ENCODE measurements at regions not wholly inside any gene's neighbourhood (a gene's known extent, or its start where the extent isn't known, plus 50 kb on each side); places are given as distances from the start of the nearest gene placed in this dataset.

DNA sequence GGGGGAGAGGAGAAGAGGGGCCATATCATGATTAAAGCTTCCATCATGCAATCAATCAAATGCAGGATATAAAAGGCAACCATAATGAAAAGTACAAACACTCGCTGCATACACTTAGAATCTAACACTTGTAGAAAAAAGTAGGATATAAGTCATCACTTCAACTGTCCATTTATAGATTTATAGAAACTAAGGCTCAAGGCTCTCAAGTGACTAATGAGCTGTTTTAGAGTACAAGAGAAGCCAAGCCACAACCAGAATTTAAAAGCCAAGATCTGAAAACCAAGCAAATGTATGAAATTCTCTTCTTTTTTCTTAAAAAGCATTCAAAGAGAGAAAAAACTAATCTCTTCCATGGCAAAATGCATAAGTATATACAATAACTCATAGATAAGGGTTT is 160.2 kb upstream of the BLID start:
- no peaks in the 10 kb centered on the region for H3K9me3 ChIP-seq
- DNase-seq = no peak
- no peaks in the 10 kb centered on the region for H3K4me1 ChIP-seq
- H3K36me3 ChIP-seq = no peaks in the 10 kb centered on the region
- no peak overlapping the region for H3K4me3 ChIP-seq (ENCODE audit: low read depth, low read length)
- TF ChIP-seq, protein P1, sequence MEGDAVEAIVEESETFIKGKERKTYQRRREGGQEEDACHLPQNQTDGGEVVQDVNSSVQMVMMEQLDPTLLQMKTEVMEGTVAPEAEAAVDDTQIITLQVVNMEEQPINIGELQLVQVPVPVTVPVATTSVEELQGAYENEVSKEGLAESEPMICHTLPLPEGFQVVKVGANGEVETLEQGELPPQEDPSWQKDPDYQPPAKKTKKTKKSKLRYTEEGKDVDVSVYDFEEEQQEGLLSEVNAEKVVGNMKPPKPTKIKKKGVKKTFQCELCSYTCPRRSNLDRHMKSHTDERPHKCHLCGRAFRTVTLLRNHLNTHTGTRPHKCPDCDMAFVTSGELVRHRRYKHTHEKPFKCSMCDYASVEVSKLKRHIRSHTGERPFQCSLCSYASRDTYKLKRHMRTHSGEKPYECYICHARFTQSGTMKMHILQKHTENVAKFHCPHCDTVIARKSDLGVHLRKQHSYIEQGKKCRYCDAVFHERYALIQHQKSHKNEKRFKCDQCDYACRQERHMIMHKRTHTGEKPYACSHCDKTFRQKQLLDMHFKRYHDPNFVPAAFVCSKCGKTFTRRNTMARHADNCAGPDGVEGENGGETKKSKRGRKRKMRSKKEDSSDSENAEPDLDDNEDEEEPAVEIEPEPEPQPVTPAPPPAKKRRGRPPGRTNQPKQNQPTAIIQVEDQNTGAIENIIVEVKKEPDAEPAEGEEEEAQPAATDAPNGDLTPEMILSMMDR (IDR thresholded peaks at IDR 0.05; ENCODE audit: low read depth, low read length) = no peak
- no peaks in the 10 kb centered on the region for H3K27me3 ChIP-seq

DNA sequence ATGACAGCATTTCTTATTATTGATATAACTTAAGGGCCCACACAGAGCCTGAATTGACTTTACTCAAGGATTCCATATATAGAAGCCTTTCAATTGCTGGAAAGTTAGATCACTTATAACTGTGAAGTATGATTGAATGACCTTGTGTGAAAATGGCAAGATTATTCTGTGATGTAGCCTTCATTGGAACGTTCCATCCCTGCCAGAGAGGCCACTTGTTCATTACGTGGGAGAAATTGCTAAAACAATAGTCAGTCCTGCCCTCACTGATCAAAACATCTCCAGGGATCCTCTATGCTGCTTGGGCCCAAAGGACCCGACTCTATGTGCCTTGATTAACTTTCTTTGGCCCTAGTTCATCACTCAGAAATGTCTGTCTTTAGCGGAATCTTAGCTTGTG is 159.5 kb upstream of the BLID start:
- H3K9me3 ChIP-seq = no peaks in the 10 kb centered on the region
- H3K27me3 ChIP-seq = no peaks in the 10 kb centered on the region
- H3K4me1 ChIP-seq = no peaks in the 10 kb centered on the region
- H3K4me3 ChIP-seq (ENCODE audit: low read depth, low read length) = no peak overlapping the region
- TF ChIP-seq, protein P1 (IDR thresholded peaks at IDR 0.05; ENCODE audit: low read depth, low read length) = no peak
- H3K36me3 ChIP-seq = no peaks in the 10 kb centered on the region
- DNase-seq = no peak

DNA sequence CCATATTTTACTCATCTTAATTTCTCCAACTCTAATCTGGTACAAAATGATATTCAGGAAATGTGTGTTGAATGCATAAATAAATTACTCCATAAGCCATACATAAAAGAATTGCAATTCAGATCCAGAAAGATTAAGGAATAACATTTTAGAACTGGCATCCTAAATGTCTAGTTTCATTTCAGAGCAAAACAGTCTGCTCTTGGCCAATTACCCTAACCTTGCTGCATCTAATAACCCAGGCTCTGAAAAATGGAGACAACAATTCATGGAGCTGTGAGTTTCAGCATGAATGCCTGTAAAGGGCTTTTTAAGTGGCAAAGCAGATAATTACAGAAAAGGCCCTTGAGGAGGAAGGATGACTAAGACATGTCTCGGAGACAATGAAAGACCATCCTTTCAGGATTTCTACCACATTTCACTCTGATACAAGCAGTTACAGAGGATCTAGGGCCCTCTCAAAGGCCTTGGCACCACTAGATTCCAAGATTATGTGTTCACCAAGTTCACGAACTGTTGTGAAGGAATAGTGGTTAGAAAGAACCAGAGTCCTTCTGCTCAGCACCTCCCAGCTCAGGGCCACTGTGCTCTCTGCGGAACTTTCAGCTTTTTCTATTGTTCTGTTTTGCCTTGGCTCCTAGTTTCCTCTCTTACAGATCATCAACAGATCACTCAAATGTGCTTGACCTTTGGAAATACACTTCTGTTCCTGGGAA is 157.6 kb upstream of the BLID start:
- TF ChIP-seq, protein P1 (IDR thresholded peaks at IDR 0.05; ENCODE audit: low read depth, low read length) = no peak
- Histone ChIP-seq H3K9me3 (no peaks in the 10 kb centered on the region), H3K4me3 (ENCODE audit: low read depth, low read length) (no peak overlapping the region), H3K27me3 (no peaks in the 10 kb centered on the region), H3K36me3 (no peaks in the 10 kb centered on the region), H3K4me1 (no peaks in the 10 kb centered on the region)
- DNase-seq = no peak

DNA sequence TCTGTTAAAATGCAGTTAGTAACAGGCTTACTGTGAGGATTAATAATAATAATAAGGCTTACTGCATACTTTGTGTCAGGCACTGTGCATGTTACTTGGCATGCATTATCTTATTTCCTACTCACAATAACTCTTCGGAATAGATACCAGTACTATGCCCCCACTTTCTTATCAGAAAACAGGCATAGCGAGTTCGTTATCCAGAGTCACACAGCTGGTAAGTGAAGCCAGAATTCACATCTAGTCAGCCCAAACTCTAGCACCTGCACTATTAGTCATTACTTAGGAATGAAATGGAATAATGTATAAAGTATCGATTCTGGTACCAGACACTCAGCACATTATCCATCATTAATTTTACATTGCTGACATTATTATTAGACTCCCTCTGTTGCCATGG is 155.7 kb upstream of the BLID start:
- Histone ChIP-seq H3K4me1 (no peaks in the 10 kb centered on the region), H3K4me3 (ENCODE audit: low read depth, low read length) (no peak overlapping the region), H3K9me3 (no peaks in the 10 kb centered on the region), H3K27me3 (no peaks in the 10 kb centered on the region), H3K36me3 (no peaks in the 10 kb centered on the region)
- DNase-seq = no peak
- TF ChIP-seq, protein P1 (IDR thresholded peaks at IDR 0.05; ENCODE audit: low read depth, low read length) = no peak

DNA sequence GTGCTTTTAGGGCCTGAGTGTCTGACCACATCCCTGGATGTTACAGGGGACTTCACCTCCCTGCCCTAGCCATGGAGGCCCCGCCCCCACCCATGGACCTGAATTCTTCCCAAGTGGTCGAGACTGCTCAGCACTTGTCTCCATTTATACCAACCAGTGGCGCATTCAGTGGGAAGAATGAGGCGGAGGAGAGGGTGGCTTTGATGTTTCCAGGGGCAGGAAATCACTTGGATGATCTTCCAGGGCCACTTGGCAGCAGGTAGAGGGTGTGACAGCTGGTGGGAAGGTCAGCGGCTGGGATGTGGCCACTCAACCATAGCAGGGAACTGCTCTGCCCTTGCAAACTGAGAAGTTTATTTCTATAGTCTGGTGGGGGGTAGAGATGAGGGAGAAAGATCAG is 155.1 kb upstream of the BLID start:
- no peaks in the 10 kb centered on the region for H3K27me3 ChIP-seq
- no peaks in the 10 kb centered on the region for H3K4me1 ChIP-seq
- no peak overlapping the region for H3K4me3 ChIP-seq (ENCODE audit: low read depth, low read length)
- DNase-seq = no peak
- H3K9me3 ChIP-seq = no peaks in the 10 kb centered on the region
- TF ChIP-seq, protein P1 (IDR thresholded peaks at IDR 0.05; ENCODE audit: low read depth, low read length) = no peak
- no peaks in the 10 kb centered on the region for H3K36me3 ChIP-seq

DNA sequence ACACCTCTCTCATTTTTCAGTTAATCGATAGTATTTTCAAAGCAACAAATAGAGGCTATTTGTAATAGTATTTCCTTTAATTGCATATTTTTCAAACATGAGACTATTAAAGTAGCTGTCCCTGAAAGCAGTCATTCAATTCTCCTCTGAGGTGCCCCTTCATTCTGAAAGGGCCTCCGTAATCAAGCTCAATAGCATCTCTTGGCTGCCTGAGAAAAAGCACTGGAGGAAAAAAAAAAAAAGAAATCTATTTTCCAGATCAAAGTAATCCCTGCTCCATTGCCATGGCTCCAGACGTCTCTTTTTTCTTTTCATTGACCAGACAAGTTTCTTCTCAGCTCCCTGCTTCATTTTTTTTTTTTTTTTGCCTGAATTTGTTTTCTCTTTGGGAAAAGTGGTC is 154.5 kb upstream of the BLID start:
- TF ChIP-seq, protein P1 (IDR thresholded peaks at IDR 0.05; ENCODE audit: low read depth, low read length) = no peak
- Histone ChIP-seq H3K36me3 (no peaks in the 10 kb centered on the region), H3K4me1 (no peaks in the 10 kb centered on the region), H3K27me3 (no peaks in the 10 kb centered on the region), H3K9me3 (no peaks in the 10 kb centered on the region), H3K4me3 (ENCODE audit: low read depth, low read length) (no peak overlapping the region)
- DNase-seq = no peak
